ENCODE measurements at regions not wholly inside any gene's neighbourhood (a gene's known extent, or its start where the extent isn't known, plus 50 kb on each side); places are given as distances from the start of the nearest gene placed in this dataset.

GRCh38 chr21:33171616-33172169 is 58.0 kb upstream of the IFNAR2 start:
- H3K9me3 ChIP-seq (ENCODE audit: control insufficient read depth, low read depth, low read length), result no peaks in the 10 kb centered on the region
- H2BK12ac ChIP-seq (ENCODE audit: insufficient read length, low read depth, low read length), result no peak overlapping the region
- Mint-ChIP-seq H3K4me1 (peaks cover 0 to 3% of the 10 kb centered on the region in 2 experiments; a peak in 1 of 4 replicates), H3K27ac (no peak overlapping the region), H3K27me3 (ENCODE audit: low read depth) (peaks cover 14% of the 10 kb centered on the region), H3K4me3 (no peak overlapping the region), H3K9me3 (no peaks in the 10 kb centered on the region), H3K36me3 (ENCODE audit: insufficient read depth in 1 of 3, low read depth in 3 of 3) (no peaks in the 10 kb centered on the region; a peak in 1 of 7 replicates)
- H3K79me1 ChIP-seq (ENCODE audit: insufficient read depth, low read depth, low read length, poor library complexity, severe bottlenecking), result no peaks in the 10 kb centered on the region
- H2BK5ac ChIP-seq (ENCODE audit: insufficient read length, low read length), result no peak overlapping the region
- H3K4me2 ChIP-seq (ENCODE audit: insufficient read depth, insufficient read length, low read length), result no peak overlapping the region
- H3T11ph ChIP-seq (ENCODE audit: low read length), result no peak overlapping the region
- no peak overlapping the region for H2BK20ac ChIP-seq (ENCODE audit: low read depth, low read length, poor library complexity, severe bottlenecking)
- no peak overlapping the region for H2AFZ ChIP-seq (ENCODE audit: low read length)
- H4K8ac ChIP-seq (replicated peaks; ENCODE audit: insufficient read length, low read depth, low read length), result no peak overlapping the region
- H3K27ac ChIP-seq (ENCODE audit: insufficient read length, low read depth, low read length), result no peak overlapping the region
- H3K14ac ChIP-seq (ENCODE audit: insufficient read depth, low read length), result no peak overlapping the region
- WGBS (ENCODE audit: extremely low coverage, insufficient read length, low lambda C conversion rate), result no CpG with 5 or more reads among the region's 8 CpGs
- H2BK120ac ChIP-seq (ENCODE audit: low read depth, low read length, poor library complexity, severe bottlenecking), result no peak overlapping the region
- no peak overlapping the region for H3K56ac ChIP-seq (ENCODE audit: insufficient read length, low read depth, low read length)
- H3K9ac ChIP-seq (ENCODE audit: extremely low read depth, insufficient read length, low read length), result no peak overlapping the region
- H3K27me3 ChIP-seq (ENCODE audit: insufficient read depth, low read length), result no peaks in the 10 kb centered on the region
- no peak for TF ChIP-seq CTCF (conservative IDR thresholded peaks at IDR 0.05)
- H4K91ac ChIP-seq (ENCODE audit: insufficient read length, low read depth, low read length), result no peak overlapping the region
- no peak overlapping the region for H2BK15ac ChIP-seq (ENCODE audit: low read depth, low read length)
- H4K5ac ChIP-seq (ENCODE audit: insufficient read length, low read depth, low read length), result no peak overlapping the region
- no peaks in the 10 kb centered on the region for H4K20me1 ChIP-seq (ENCODE audit: control insufficient read depth, insufficient read depth, insufficient read length)
- no peak overlapping the region for H3K18ac ChIP-seq (ENCODE audit: insufficient read length, low read depth, low read length)
- no peak for DNase-seq
- no peaks in the 10 kb centered on the region for H3K79me2 ChIP-seq (ENCODE audit: insufficient read depth, low read length)
- no peaks in the 10 kb centered on the region for H3K4me1 ChIP-seq (ENCODE audit: insufficient read depth, low read length)
- H2AK5ac ChIP-seq (ENCODE audit: insufficient read length, low read length), result no peak overlapping the region
- H3K23ac ChIP-seq (ENCODE audit: insufficient read length, low read depth, low read length), result no peak overlapping the region
- H3K4ac ChIP-seq (ENCODE audit: low read depth, low read length), result no peak overlapping the region
- H3K23me2 ChIP-seq (ENCODE audit: insufficient read length, low read depth, low read length, poor library complexity, severe bottlenecking), result no peaks in the 10 kb centered on the region

All from H9 (cell line).